ENCODE measurements at regions not wholly inside any gene's neighbourhood (a gene's known extent, or its start where the extent isn't known, plus 50 kb on each side); places are given as distances from the start of the nearest gene placed in this dataset.
"Not testable (repeated sequence)": the region's sequence is repeated elsewhere in the genome, so short reads cannot be mapped to it uniquely, and the experiment has no call there.

DNA sequence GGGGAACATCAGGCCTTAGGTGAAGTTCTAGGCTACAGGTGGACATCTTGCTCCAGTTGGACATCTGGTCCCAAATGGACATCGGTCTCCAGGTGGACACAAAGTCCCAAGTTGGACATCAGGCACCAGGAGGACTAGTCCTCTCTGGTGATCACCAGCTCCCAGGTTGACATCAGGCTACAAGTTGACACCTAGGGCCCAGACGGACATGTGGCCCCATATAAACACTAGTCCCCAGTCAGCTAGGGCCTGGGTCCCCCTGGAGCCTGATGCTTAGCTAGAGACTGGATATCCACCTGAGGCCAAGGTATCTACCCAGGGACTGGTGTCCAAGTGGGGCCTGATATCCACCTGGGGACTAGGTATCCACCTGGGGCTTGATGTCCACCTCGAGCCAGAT, 75.8 kb upstream of the ZNF337 start:
- DNase-seq, result not testable (repeated sequence)

DNA sequence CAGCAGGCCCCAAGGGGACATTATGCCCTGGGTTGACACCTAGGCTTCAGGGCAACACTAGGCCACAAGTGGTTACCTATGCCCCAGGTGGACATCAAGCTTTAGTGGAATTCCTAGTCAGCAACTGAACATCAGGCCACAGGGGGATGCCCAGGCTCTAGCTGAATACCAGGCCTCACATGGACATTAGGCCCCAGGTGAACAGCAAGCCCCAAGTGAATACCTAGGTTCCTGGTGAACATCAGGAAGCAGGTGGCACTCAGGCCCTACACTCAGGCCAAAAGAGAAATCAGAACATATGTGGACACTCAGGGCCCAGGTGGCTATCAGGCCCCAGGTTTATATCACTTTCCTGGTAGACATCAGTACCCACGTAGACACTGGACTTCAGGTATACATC, 75.2 kb upstream of the ZNF337 start:
- DNase-seq, result not testable (repeated sequence)

DNA sequence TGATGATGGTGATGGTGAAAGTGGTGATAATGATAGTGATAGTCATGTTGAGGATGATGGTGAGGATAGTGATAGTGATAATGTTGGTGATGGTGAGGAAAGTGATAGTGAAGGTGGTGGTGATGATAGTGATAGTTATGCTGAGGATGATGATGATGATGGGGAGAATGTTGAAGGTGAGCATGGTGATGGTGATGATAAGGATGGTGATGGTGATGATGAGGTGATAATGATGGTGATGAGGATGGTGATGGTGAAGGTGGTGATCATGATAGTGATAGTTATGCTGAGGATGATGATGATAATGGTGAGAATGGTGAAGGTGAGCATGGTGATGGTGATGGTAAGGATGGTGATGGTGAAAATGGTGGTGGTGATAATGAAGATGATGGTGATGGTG, 64.9 kb upstream of the ZNF337 start:
- DNase-seq, result no peak

DNA sequence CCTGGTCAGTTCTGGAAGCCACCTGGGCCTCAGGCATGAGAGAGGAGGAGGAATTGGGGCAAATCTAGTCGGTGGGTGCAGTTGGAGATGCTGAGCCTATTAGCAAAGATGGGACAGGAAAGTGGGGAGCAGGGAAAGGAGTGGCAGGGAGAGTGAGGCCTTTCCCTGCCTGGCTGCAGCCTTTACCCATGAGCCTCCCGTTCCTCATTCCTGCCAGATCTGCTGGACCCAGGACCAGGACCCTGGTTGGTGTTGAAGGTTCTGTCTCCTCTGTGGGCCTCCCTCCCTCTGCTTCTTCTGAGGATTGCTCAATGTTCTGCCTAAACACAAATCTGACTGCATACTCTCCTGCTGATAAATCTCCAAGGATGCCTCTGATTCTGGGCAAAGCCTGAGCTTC, 64.4 kb upstream of the ZNF337 start:
- DNase-seq, result not testable (repeated sequence)

DNA sequence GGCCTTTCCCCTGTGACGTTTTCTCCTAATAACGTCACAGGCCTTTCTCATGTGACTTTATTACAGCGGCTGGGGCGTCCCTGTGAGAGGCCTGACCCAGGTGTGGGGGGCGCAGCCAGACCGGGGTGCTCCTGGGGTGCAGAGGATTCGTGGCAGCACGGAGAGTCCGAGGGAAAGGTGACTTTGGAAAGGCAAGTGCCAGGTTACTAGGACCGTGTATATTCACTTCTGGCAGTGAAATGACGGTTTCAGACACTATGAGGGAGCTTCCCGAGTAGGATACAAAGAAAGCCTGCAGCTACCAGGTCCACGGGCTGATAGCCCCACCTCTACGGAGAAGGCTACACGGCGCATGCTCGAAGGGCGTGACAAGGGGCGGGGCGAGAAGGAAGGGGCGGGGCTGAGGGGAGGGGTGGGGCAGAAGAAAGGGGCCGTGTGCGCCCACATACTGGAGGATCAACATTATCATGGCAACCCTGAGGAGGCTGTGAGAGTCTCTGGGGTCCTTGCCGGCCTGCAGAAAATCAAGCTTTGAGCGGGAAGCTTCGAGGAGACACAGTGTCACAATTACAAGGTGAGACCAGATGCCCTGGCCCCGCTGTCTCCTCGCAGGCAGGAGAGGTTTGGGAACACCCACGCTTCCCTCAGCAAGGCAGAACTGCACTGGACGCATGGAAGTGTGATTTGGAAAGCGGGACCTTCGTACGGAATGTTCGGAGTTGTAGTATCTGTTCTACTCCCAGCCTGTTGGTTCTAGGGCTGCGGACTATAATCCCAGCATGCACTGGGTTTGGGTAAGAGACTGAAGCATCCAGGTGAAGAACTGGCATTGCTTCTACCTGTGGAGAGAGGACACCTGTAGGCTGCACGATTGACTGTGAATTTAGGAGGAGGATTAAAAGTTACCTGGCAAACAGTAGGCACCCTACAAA, 54.4 kb upstream of the ZNF337 start:
- no peak for DNase-seq

DNA sequence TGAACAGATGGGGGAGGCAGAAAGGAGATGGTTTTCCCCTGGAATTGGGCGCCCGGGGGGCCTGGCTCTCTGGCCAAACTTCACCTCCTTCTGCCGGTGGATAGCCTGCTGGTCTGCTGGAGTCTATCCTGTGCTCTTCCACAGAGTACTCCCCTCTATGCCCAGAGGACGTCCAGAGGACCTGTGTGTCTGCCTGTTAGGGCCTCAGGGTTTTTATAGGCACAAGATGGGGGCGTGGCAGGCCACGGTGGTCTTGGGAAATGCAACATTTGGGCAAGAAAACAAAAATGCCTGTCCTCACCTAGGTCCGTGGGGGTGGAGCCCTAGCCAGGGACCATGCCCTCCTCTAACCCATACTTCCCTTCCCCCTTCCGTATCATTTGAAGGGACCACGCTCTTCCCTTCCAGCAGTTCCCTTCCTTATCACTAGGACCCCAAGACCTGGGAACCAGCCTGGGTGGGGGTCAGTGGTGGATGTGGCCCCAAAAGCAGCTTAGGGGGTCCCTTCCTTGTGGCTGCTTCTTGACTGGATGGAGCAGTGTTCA, 53.6 kb upstream of the ZNF337 start:
- DNase-seq, result no peak

DNA sequence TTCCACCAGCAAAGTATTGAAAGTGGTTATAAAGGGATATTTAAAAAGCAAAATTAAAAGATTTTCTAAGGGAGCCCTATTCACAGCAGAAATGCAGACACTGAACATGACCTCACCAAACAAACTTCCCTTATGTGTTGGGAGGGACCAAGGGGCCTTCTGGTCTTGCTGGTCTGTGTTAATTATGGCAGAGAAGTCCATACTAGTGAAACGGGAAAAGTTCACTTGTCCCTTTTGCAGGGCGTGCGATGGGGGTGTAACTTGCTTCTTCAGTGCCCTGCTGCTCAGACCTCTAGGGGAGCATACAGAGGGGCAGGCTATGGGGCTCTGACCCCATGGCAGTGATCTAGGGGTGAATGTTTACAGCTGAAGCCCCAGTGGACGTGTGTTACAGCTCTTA, 53.0 kb upstream of the ZNF337 start:
- no peak for DNase-seq
